ENCODE measurements at regions not wholly inside any gene's neighbourhood (a gene's known extent, or its start where the extent isn't known, plus 50 kb on each side); places are given as distances from the start of the nearest gene placed in this dataset.
A peak's percentile ranks its signal among the peaks of the same experiment; 100 is the strongest.

DNA sequence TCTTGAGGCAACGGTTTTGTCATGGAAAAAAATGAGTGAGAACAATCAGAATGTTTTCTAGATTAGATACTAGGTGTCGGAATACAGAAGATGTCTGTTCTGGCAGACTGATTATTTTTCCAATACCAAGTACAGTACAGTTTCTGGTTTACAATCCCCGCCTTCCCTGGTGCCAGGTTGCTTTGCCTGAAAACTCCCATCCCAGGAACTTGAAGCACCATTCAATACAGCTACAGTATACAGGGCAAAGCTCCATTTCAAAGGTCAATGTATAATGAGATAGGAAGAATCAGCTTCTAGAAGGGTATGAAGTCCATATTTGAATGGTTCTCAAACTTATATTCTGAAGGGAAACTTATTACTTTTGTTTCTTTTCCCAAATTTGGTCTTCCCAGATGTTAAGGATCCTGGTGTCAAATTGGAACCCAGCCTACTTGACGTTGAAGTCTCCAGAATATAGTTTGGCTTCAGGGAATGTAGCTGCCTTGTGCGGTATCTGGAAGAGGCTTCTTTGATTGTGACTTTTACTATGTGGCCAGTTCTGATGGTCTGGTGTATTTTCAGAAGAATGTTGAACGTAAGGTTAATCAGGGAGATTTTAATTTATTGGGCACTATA, 238.0 kb upstream of the ATP2B1 start:
- no peak for DNase-seq

DNA sequence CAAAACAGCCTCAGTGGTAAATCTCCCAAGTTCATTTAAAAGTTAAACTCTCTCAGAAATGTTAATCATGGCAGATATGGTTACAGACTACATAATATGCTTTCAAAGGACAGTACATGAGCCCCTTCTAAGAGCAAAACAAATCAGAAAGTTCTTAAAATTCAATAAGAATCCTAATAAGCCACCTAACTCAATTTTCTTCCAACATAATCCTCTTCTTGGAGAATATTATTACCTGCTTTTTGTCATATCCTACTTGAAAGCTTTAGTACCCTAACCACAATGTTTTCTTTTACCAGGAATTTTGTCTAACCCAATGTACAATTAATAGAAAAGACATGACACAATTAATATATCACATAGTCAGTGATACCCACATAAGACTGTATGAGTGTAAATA, 236.5 kb upstream of the ATP2B1 start:
- DNase-seq = no peak

GRCh38 chr12:89943463-89943862, 234.8 kb upstream of the ATP2B1 start:
- DNase-seq = no peak

GRCh38 chr12:89941436-89941835, 232.8 kb upstream of the ATP2B1 start:
- no peak for DNase-seq

DNA sequence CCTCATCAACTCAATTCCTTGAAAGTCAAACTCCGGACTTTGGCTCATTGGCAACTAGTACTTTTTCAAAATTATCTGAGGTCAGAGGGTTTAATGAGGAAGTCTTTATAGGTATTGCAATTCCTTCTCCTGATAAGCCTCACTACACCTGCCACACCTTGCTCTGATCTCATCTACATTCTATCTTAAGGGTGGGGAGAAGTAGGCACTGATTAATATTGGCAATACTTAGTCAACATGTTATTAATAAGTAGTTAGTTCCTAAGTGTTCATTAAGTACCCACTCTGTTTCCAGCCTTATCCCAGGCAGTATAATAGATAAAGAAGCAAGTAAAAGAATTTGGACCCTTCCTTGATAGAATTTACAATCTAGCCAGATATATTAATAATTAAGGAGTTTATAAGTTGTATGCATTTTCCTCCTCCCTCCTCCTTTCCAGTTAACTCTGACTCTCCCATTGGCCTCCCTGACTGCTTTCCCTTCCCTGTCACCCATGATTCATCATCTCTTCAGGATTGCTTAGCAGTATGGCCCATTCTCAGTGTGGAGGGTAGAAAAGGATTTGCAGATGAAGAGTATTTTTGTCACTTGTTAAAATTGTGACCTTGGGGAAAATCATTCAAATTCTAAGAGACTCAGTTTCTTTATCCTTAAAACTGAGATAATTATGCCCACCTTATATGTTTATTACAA, 231.0 kb upstream of the ATP2B1 start:
- DNase-seq = no peak

DNA sequence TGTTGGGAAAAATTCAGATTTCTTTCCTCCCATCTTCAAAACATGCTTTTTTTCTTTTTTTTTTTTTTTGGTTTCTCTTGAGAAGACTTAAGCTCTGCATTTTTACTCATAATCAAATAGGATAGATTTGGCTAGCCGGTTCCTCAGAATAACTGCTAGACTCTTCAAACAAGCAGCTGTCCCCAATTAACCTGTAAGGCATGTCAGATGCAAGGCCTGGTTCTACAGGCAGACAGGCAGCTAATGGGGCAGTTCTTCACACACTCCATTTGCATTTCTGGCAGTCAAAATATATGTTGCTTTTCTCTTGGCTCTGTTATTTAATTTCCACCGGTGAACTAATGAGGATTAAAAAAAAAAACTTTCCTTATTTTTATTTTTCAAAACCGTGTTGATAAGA, 228.0 kb upstream of the ATP2B1 start:
- DNase-seq = no peak

- DNase-seq = no peak
Measured at GRCh38 chr12:89935850-89936249, 227.2 kb upstream of the ATP2B1 start.

- DNase-seq = no peak
Measured at GRCh38 chr12:89933911-89934310, 225.3 kb upstream of the ATP2B1 start.

GRCh38 chr12:89932954-89933353, 224.3 kb upstream of the ATP2B1 start:
- DNase-seq = no peak

DNA sequence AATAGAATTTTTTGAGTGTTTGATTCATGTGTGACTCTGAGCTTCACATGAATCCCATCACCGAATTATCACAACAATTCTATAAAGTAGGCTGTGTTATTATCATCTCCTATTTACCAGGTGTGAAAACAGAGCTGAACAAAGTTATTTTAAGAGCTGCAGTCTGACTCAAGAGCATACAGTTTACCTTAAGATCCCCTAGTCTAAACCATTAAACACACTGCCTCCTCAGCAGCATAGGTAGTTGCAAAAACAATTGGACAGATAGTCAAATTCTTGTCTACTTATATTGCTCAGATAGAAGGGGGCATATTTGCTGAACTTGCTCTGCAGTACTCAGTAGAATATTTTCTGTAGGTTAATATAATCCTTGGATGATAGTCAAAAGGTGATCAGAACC, 219.8 kb upstream of the ATP2B1 start:
- no peak for DNase-seq

- peak; percentile 71 for DNase-seq
Measured at GRCh38 chr12:89927226-89927698, 218.6 kb upstream of the ATP2B1 start.

DNA sequence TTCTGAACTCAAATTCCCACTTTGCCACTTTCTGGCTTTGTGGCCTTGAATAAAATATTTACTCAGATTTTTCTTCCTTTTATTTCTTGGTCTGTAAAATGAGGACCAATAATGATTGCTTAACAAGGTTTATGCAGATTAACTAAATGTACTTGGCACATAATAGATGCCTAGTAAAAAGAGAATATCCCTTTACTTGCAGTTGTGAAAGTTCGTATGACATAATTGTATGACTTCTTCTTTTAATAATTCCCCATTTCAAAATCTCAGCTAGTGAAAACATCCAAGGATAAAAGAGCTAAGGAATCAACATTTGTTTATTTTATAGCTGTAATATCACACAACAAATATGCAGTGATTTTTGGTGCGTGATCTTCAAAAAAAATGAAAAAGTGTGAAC, 215.6 kb upstream of the ATP2B1 start:
- DNase-seq = no peak

DNA sequence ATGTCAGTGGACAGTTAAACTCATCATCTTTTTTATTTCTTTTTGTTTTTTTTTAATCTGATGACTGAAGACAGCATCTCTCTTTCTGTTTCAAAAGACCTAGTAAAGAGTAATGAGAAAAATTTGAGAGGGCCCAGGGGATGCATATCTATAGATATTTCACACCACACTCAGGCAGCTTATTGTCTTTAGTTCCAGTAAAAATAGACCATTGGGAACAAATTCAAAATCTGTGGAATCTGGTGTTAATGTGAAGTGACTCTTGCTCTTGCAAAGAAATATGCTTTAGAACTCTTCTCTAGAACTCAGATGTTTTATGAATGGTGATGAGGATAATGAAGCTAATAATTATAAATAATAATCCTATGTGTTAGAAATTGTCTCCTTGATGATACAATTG, 214.5 kb upstream of the ATP2B1 start:
- no peak for DNase-seq

DNA sequence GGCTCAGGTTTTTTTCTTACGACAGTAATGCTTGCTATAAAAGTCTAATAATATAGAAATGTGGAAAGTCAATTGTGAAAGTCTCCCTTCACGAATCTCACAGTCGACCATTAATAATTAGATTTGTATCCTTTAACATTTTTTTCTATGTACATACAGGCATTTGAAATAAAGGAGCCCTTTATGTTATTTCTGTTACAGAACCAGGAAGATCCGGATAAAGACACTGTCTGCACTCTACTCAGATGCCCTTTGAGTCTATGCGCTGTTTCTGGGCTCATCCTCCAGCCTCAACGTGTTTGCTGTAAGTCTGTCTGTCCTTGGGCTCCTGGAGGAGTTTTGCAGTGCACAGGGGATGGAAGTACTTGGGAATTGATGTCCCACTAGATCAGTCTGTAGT, 212.2 kb upstream of the ATP2B1 start:
- DNase-seq = no peak

- DNase-seq = no peak
Measured at GRCh38 chr12:89919241-89919906, 210.7 kb upstream of the ATP2B1 start.

- DNase-seq = peak; percentile 14
Measured at GRCh38 chr12:89918172-89918846, 209.7 kb upstream of the ATP2B1 start.

DNA sequence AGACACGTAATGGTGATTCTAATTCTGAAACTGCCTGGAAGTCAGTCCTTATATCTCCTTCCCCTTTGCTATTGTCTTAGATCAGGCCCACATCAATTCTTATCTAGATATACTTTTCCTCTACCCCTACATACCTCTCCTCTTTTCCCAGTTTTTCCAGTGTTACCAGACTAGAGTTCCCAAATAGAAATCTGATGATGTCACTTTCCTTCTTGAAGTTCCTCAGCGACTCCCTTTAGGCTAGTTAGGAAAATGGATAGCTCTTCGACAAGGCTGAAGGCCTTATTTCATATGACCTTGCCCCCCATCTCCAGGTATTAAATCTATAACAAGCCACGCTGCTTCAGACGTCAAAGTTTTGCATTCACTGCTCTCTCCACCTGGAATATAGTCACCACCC, 201.1 kb upstream of the ATP2B1 start:
- DNase-seq = no peak

GRCh38 chr12:89907659-89908058, 199.0 kb upstream of the ATP2B1 start:
- DNase-seq = no peak

GRCh38 chr12:89906824-89907223, 198.2 kb upstream of the ATP2B1 start:
- DNase-seq = no peak

DNA sequence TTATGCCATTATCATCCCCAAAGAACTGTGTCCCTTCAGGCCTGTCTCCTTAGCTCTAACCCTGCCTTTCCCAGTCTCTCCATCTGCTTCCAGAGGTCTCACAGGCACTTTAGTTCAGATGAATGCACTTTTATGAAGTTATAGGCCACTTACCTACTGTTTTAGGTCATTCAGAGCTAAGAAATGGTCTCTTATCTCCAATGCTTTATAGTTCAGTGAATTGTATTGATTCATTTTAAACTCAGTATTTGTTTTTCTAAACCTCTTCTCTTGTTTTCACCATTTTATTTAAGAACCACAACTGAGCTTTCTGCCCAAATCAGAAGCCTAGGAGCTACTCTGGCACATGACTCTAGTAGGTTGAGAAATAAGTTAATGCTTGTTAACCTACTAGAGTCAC, 197.5 kb upstream of the ATP2B1 start:
- no peak for DNase-seq

DNA sequence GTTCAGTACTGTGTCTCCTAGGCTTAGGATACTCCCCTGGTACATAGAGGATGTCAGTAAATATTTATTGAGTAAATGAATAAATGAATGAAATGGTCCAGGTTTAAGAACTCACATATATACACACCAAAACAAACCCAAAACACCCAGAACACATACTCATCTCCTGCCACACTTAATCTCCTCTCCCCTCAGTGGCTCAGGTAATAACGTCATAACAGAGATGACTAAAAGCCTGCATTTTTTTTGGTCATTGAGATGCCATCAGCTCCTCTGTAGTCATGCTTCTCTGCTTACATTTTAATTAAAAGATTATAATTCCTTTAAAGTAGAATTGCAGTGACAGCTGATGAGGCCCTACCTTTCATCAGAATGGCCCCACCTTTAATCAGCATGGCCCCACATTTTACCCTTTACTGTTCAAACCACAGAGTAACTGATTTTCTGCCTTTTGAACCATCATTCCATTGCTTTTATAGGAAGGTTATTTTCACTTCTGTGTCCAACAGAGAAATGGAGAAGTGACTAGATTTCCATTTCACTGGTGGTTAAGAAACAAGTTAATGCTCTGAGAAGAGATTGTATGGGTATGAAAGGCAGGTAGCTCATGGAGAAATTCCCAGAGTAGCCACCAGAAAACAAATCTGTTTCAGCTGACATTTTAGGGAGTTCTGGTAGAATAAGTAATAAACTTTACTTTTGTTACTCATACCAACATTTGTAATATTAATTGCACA, 193.4 kb upstream of the ATP2B1 start:
- no peak for DNase-seq

DNA sequence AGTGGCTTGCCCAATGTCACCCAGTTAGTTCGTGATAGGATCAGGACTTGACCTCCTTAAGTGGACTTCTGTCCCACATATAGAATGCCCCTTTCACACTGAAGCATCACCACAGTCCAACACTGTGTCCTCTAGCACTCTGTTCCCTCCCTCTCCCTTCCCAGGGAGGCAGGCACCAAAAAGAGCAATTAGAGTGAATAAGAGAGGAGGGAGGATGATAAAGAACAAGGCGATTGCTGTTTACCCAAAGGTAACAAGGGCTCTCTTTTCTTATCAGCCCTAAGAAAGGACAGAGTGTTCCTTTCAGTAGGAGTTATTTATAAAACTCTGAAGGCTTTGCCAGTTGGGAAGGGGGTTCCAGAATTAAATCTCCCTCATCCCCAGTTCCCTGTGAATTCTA, 192.7 kb upstream of the ATP2B1 start:
- no peak for DNase-seq

DNA sequence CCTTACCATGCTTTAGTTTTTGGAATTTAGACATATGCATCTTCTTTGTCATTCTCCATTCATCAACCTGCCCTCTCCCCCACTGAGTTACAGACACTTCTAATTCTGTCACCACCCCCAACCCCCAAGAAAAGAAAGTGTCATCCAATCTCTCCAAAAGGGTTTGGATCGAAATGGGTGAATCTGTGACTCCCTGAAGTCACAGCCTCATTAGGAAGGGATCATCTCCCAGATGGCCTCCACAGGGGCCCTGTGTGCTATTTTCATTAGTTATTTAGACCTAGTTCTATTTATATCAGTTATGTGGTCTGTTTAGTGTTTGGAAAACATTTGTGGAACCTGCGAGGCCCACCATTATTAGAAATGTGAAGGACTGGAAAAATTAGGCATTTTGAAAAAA, 191.0 kb upstream of the ATP2B1 start:
- DNase-seq = no peak
